ENCODE measurements at regions not wholly inside any gene's neighbourhood (a gene's known extent, or its start where the extent isn't known, plus 50 kb on each side); places are given as distances from the start of the nearest gene placed in this dataset.

GRCh38 chr5:162529886-162530285, 462.3 kb downstream of the GABRG2 start:
- TF ChIP-seq, protein P1, sequence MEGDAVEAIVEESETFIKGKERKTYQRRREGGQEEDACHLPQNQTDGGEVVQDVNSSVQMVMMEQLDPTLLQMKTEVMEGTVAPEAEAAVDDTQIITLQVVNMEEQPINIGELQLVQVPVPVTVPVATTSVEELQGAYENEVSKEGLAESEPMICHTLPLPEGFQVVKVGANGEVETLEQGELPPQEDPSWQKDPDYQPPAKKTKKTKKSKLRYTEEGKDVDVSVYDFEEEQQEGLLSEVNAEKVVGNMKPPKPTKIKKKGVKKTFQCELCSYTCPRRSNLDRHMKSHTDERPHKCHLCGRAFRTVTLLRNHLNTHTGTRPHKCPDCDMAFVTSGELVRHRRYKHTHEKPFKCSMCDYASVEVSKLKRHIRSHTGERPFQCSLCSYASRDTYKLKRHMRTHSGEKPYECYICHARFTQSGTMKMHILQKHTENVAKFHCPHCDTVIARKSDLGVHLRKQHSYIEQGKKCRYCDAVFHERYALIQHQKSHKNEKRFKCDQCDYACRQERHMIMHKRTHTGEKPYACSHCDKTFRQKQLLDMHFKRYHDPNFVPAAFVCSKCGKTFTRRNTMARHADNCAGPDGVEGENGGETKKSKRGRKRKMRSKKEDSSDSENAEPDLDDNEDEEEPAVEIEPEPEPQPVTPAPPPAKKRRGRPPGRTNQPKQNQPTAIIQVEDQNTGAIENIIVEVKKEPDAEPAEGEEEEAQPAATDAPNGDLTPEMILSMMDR (IDR thresholded peaks at IDR 0.05) = no peak
- TF ChIP-seq POLR2AphosphoS5 (IDR thresholded peaks at IDR 0.05) (no peak), POLR2A (IDR thresholded peaks at IDR 0.05) (no peak)

Data from breast epithelium (tissue), 3 donors.